ENCODE measurements at regions not wholly inside any gene's neighbourhood (a gene's known extent, or its start where the extent isn't known, plus 50 kb on each side); places are given as distances from the start of the nearest gene placed in this dataset.

DNA sequence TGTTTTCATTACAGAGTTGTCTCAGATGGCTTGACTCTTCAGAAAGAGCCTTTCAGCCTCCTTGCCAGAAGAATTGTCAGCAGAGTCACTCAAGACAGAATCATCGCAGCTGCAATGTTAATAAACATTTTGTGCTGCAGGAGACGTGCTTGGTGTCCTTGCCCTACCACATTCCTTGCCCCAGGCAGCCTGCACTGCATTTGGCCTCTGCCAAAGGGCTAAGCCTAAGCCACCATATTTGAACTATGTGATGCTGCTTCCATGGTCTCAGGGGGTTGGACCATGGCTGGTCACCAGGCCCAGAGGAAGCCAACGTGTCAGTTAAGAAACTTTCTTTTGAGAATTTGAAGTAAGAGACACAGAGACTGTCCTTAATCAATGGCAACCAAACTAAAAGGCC lies 145.4 kb downstream of the ACTL7B start:
- no peaks in the 10 kb centered on the region for H3K27me3 ChIP-seq (ENCODE audit: insufficient read depth, insufficient read length)
- H3K9ac ChIP-seq (ENCODE audit: insufficient read length, low read depth): no peak overlapping the region
- H3K4me3 ChIP-seq (ENCODE audit: insufficient read length, low read depth): no peak overlapping the region
- DNase-seq (ENCODE audit: low read depth, low spot score): no peak
- H3K36me3 ChIP-seq (ENCODE audit: insufficient read depth, insufficient read length, low read length): no peaks in the 10 kb centered on the region
- TF ChIP-seq YY1 (IDR thresholded peaks at IDR 0.05; ENCODE audit: insufficient read depth, insufficient read length) (no peak), SUZ12 (IDR thresholded peaks at IDR 0.05; ENCODE audit: extremely low read depth, insufficient read depth, insufficient read length) (no peak)
- H3K4me1 ChIP-seq (ENCODE audit: insufficient read depth, insufficient read length): no peaks in the 10 kb centered on the region
- H3K9me3 ChIP-seq (ENCODE audit: insufficient read depth, low read length): no peaks in the 10 kb centered on the region

DNA sequence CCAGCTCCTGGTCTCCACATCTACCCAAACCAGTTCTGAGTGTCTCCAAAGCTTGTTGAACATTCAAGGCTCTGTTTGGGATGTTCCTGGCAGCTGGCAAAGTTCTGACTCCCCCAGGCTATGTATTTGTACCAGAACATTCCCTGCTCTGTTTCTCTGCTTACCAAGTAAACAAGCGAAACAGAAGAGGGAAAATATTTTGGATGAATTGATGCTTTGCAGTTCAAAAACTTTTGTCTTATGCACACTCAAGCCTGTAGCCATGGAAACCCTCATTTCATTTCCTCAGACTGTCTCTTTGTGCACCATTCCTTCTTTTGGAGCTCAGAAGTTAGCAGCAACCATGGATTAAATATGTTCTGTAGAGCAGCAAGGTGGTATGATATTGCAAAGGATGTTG lies 145.8 kb downstream of the ACTL7B start:
- TF ChIP-seq ZNF274 (IDR thresholded peaks at IDR 0.05; ENCODE audit: low read depth, low read length) (no peak), SUZ12 (IDR thresholded peaks at IDR 0.05; ENCODE audit: extremely low read depth, insufficient read depth, insufficient read length) (no peak), YY1 (IDR thresholded peaks at IDR 0.05; ENCODE audit: insufficient read depth, insufficient read length) (no peak)
- no peaks in the 10 kb centered on the region for H3K27me3 ChIP-seq (ENCODE audit: insufficient read depth, insufficient read length)
- H3K9me3 ChIP-seq (ENCODE audit: insufficient read depth, low read length): no peaks in the 10 kb centered on the region
- no peak for DNase-seq (ENCODE audit: low read depth, low spot score)
- H3K4me1 ChIP-seq (ENCODE audit: insufficient read depth, insufficient read length): no peaks in the 10 kb centered on the region
- no peaks in the 10 kb centered on the region for H3K36me3 ChIP-seq (ENCODE audit: insufficient read depth, insufficient read length, low read length)
- H3K9ac ChIP-seq (ENCODE audit: insufficient read length, low read depth): no peak overlapping the region
- H3K4me3 ChIP-seq (ENCODE audit: insufficient read length, low read depth): no peak overlapping the region

DNA sequence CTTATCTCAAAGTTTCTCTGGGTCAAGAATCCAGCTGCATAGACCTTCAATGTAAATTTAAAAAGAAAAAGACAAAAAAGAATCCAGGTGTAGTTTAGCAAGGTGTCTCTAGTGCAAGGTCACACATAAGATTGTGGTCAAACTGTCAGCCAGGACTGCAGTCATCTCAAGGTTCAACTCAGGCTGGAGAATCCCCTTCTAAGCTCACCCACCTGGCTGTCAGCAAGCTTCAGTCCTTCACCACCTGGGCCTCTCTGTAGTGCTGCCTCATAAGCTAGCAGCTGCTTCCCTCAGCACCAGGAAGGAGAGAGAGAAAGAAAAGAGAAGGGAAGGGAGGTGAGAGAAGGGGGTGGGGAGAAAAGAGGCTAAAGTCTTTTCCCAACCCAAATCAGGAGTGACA lies 146.7 kb downstream of the ACTL7B start:
- H3K36me3 ChIP-seq (ENCODE audit: insufficient read depth, insufficient read length, low read length): no peaks in the 10 kb centered on the region
- TF ChIP-seq YY1 (IDR thresholded peaks at IDR 0.05; ENCODE audit: insufficient read depth, insufficient read length): no peak
- TF ChIP-seq ZNF274 (IDR thresholded peaks at IDR 0.05; ENCODE audit: low read depth, low read length): no peak
- TF ChIP-seq SUZ12 (IDR thresholded peaks at IDR 0.05; ENCODE audit: extremely low read depth, insufficient read depth, insufficient read length): no peak
- H3K4me3 ChIP-seq (ENCODE audit: insufficient read length, low read depth): no peak overlapping the region
- H3K27me3 ChIP-seq (ENCODE audit: insufficient read depth, insufficient read length): no peaks in the 10 kb centered on the region
- no peaks in the 10 kb centered on the region for H3K4me1 ChIP-seq (ENCODE audit: insufficient read depth, insufficient read length)
- H3K9ac ChIP-seq (ENCODE audit: insufficient read length, low read depth): no peak overlapping the region
- H3K9me3 ChIP-seq (ENCODE audit: insufficient read depth, low read length): no peaks in the 10 kb centered on the region
- DNase-seq (ENCODE audit: low read depth, low spot score): no peak

DNA sequence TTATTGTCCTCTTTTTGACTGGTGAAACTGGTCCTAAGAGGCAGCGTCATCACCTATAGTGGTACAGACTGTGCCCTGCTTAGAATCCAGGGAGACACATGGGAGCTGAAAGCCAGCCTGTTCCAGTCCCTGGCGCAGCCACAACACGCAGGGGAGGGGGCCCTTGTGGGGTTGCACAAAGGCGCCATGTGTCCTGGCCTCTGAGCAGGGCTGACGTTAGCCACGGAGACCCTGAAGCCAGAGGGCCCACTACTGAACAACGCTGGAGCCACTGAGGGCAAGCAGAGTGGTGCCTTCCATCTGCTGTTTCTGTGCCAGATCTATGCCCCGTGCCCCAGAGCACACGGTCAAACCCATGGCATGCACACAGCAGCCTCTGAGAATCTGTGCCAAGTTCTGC lies 147.3 kb downstream of the ACTL7B start:
- Histone ChIP-seq H3K4me1 (ENCODE audit: insufficient read depth, insufficient read length) (no peaks in the 10 kb centered on the region), H3K9me3 (ENCODE audit: insufficient read depth, low read length) (no peaks in the 10 kb centered on the region), H3K9ac (ENCODE audit: insufficient read length, low read depth) (no peak overlapping the region), H3K27me3 (ENCODE audit: insufficient read depth, insufficient read length) (no peaks in the 10 kb centered on the region), H3K36me3 (ENCODE audit: insufficient read depth, insufficient read length, low read length) (no peaks in the 10 kb centered on the region), H3K4me3 (ENCODE audit: insufficient read length, low read depth) (no peak overlapping the region)
- no peak for DNase-seq (ENCODE audit: low read depth, low spot score)
- TF ChIP-seq ZNF274 (IDR thresholded peaks at IDR 0.05; ENCODE audit: low read depth, low read length): no peak
- no peak for TF ChIP-seq YY1 (IDR thresholded peaks at IDR 0.05; ENCODE audit: insufficient read depth, insufficient read length)
- no peak for TF ChIP-seq SUZ12 (IDR thresholded peaks at IDR 0.05; ENCODE audit: extremely low read depth, insufficient read depth, insufficient read length)

DNA sequence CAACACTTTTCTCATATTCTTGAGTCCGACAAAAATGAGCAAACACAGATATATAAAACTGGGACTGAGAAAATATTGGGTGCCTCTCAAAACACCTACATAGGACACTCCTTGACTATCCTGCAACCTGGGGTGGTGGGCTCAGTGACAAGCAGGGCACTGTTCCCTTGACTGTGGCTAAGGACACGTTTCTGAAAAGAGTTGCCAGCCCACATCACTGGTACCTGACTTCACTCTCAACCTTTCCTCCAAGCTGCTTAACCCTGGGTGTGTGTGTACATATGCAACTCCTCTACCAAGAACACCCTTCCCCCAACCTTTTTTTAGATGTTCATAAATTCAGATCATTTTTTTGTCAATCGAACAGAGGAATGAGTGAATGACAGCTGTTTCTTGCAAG lies 148.7 kb downstream of the ACTL7B start:
- H3K4me1 ChIP-seq (ENCODE audit: insufficient read depth, insufficient read length): no peaks in the 10 kb centered on the region
- TF ChIP-seq ZNF274 (IDR thresholded peaks at IDR 0.05; ENCODE audit: low read depth, low read length) (no peak), YY1 (IDR thresholded peaks at IDR 0.05; ENCODE audit: insufficient read depth, insufficient read length) (no peak), SUZ12 (IDR thresholded peaks at IDR 0.05; ENCODE audit: extremely low read depth, insufficient read depth, insufficient read length) (no peak)
- H3K27me3 ChIP-seq (ENCODE audit: insufficient read depth, insufficient read length): no peaks in the 10 kb centered on the region
- no peak overlapping the region for H3K9ac ChIP-seq (ENCODE audit: insufficient read length, low read depth)
- H3K4me3 ChIP-seq (ENCODE audit: insufficient read length, low read depth): no peak overlapping the region
- DNase-seq (ENCODE audit: low read depth, low spot score): no peak
- H3K9me3 ChIP-seq (ENCODE audit: insufficient read depth, low read length): no peaks in the 10 kb centered on the region
- no peaks in the 10 kb centered on the region for H3K36me3 ChIP-seq (ENCODE audit: insufficient read depth, insufficient read length, low read length)

DNA sequence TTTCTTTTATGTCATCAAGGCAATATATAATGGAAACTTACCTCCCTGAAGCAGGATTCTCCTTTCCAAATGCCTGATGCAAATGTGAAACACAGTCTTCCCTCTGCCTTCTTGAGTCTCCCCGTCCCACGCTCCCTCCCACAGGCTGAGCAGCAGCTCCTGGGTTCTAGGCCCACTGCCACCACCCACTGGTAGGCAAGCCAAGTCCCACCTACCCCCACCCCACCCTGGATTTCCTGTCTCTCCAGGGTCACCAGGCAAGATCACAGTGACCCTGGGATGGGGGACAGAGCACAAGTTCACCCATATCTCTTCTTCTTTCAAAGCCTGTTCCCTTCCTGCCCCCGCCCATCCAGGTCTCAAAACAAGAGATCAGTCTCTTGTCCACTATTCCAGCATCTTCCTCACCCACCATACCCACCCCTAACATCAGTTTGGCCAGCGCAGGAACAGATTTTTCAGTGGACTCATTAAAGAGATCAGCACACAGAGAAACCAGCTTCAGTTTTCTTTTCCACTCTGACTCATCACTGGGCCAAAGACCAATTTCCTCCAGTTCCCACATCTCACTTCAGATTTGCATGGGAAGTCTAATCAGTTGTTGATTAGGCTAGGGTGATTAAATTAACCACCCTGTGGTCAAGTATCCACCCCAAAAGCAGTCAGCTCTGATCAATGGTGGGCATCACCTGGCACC lies 151.5 kb downstream of the ACTL7B start:
- H3K36me3 ChIP-seq (ENCODE audit: insufficient read depth, insufficient read length, low read length): no peaks in the 10 kb centered on the region
- TF ChIP-seq ZNF274 (IDR thresholded peaks at IDR 0.05; ENCODE audit: low read depth, low read length) (no peak), SUZ12 (IDR thresholded peaks at IDR 0.05; ENCODE audit: extremely low read depth, insufficient read depth, insufficient read length) (no peak), YY1 (IDR thresholded peaks at IDR 0.05; ENCODE audit: insufficient read depth, insufficient read length) (no peak)
- no peak overlapping the region for H3K4me3 ChIP-seq (ENCODE audit: insufficient read length, low read depth)
- no peaks in the 10 kb centered on the region for H3K4me1 ChIP-seq (ENCODE audit: insufficient read depth, insufficient read length)
- DNase-seq (ENCODE audit: low read depth, low spot score): no peak
- H3K27me3 ChIP-seq (ENCODE audit: insufficient read depth, insufficient read length): no peaks in the 10 kb centered on the region
- no peak overlapping the region for H3K9ac ChIP-seq (ENCODE audit: insufficient read length, low read depth)
- H3K9me3 ChIP-seq (ENCODE audit: insufficient read depth, low read length): no peaks in the 10 kb centered on the region

DNA sequence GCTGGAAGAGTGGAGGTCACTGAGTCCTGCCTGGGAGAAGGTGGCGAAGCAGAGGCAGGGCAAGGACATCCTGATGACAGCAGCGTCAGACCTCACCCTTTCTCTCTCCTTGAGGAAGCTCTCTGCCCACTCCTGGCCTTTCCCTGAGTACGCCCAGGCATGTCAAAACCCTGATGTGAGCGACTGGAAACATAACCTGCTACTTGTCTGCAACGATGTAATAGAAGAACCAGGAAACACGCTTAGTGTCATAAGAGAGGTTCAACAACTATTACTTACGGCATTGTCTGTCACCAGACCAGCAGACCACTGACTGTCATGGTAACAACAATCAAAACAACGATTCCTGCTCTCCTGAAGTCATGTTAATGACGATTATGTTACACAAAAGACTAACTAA lies 152.4 kb downstream of the ACTL7B start:
- Histone ChIP-seq H3K4me1 (ENCODE audit: insufficient read depth, insufficient read length) (no peaks in the 10 kb centered on the region), H3K27me3 (ENCODE audit: insufficient read depth, insufficient read length) (no peaks in the 10 kb centered on the region), H3K36me3 (ENCODE audit: insufficient read depth, insufficient read length, low read length) (no peaks in the 10 kb centered on the region), H3K4me3 (ENCODE audit: insufficient read length, low read depth) (no peak overlapping the region), H3K9me3 (ENCODE audit: insufficient read depth, low read length) (no peaks in the 10 kb centered on the region), H3K9ac (ENCODE audit: insufficient read length, low read depth) (no peak overlapping the region)
- no peak for DNase-seq (ENCODE audit: low read depth, low spot score)
- TF ChIP-seq YY1 (IDR thresholded peaks at IDR 0.05; ENCODE audit: insufficient read depth, insufficient read length): no peak
- TF ChIP-seq ZNF274 (IDR thresholded peaks at IDR 0.05; ENCODE audit: low read depth, low read length): no peak
- TF ChIP-seq SUZ12 (IDR thresholded peaks at IDR 0.05; ENCODE audit: extremely low read depth, insufficient read depth, insufficient read length): no peak

Data from NT2/D1 (cell line).